SHP77 (cell line): ENCODE measurements at regions not wholly inside any gene's neighbourhood (a gene's known extent, or its start where the extent isn't known, plus 50 kb on each side); places are given as distances from the start of the nearest gene placed in this dataset.
A peak's percentile ranks its signal among the peaks of the same experiment; 100 is the strongest.
"Not testable (repeated sequence)": the region's sequence is repeated elsewhere in the genome, so short reads cannot be mapped to it uniquely, and the experiment has no call there.

Experiments
- DNase-seq, 2 experiments: peaks; one replicate each; lab custom pipeline; 2025; lab: John Stamatoyannopoulos, UW

GRCh38 chr6:85283436-85283835 lies 166.4 kb upstream of the NT5E start:
- DNase-seq, result no peak

GRCh38 chr6:85278466-85279035 lies 171.3 kb upstream of the NT5E start:
- no peak for DNase-seq

- not testable (repeated sequence) for DNase-seq
Measured at GRCh38 chr6:85276026-85276425, 173.9 kb upstream of the NT5E start.

- DNase-seq, result no peak
Measured at GRCh38 chr6:85275338-85275985, 174.4 kb upstream of the NT5E start.

GRCh38 chr6:85273870-85274269 lies 176.0 kb upstream of the NT5E start:
- DNase-seq, result no peak

GRCh38 chr6:85273046-85273445 lies 176.8 kb upstream of the NT5E start:
- DNase-seq, result no peak

- no peak for DNase-seq
Measured at GRCh38 chr6:85272592-85272991, 177.3 kb upstream of the NT5E start.

- no peak for DNase-seq
Measured at GRCh38 chr6:85262621-85263020, 187.3 kb upstream of the NT5E start.

GRCh38 chr6:85261271-85261670 lies 188.6 kb upstream of the NT5E start:
- DNase-seq, result no peak

GRCh38 chr6:85255661-85256060 lies 194.2 kb upstream of the NT5E start:
- no peak for DNase-seq

GRCh38 chr6:85252552-85252951 lies 197.3 kb upstream of the NT5E start:
- no peak for DNase-seq

- DNase-seq, result no peak
Measured at GRCh38 chr6:85252085-85252484, 197.8 kb upstream of the NT5E start.

- DNase-seq, result no peak
Measured at GRCh38 chr6:85251300-85251699, 198.6 kb upstream of the NT5E start.

GRCh38 chr6:85250586-85251220 lies 199.2 kb upstream of the NT5E start:
- peak in 1 of 2 experiments; percentile 6 for DNase-seq

GRCh38 chr6:85245004-85245403 lies 204.9 kb upstream of the NT5E start:
- DNase-seq, result no peak

GRCh38 chr6:85241498-85242052 lies 208.3 kb upstream of the NT5E start:
- no peak for DNase-seq

GRCh38 chr6:85240787-85241385 lies 209.0 kb upstream of the NT5E start:
- DNase-seq, result no peak

GRCh38 chr6:85237478-85237877 lies 212.4 kb upstream of the NT5E start:
- no peak for DNase-seq

GRCh38 chr6:85236636-85237035 lies 213.2 kb upstream of the NT5E start:
- no peak for DNase-seq

- DNase-seq, result not testable (repeated sequence)
Measured at GRCh38 chr6:85227345-85227744, 222.5 kb upstream of the NT5E start.

- not testable (repeated sequence) for DNase-seq
Measured at GRCh38 chr6:85212794-85213193, 237.1 kb upstream of the NT5E start.

GRCh38 chr6:85195243-85195642 lies 254.6 kb upstream of the NT5E start:
- no peak for DNase-seq

GRCh38 chr6:85193339-85193738 lies 256.5 kb upstream of the NT5E start:
- DNase-seq, result no peak
